Astrocyte (in vitro differentiated cells and primary cell): ENCODE measurements at regions not wholly inside any gene's neighbourhood (a gene's known extent, or its start where the extent isn't known, plus 50 kb on each side); places are given as distances from the start of the nearest gene placed in this dataset.

ENCODE experiments used
- DNase-seq: peaks from one replicate; pipeline ENCODE4 v3.0.0-alpha.2; 2010; ENCODE audit warnings: low read depth
- FAIRE-seq: peaks from 2 replicates; lab custom pipeline; 2011; peaks lifted over from hg19 to GRCh38; lab: Jason Lieb, UNC
- H2AFZ ChIP-seq: 2 replicates; pipeline ENCODE4 v1.6.0; 2012; ENCODE audit warnings: low read depth, low read length, inconsistent platforms
- H3K27ac ChIP-seq: 2 replicates; pipeline ENCODE4 v1.5.1; 2011; ENCODE audit warnings: low read depth, low read length, inconsistent platforms
- H3K27me3 ChIP-seq: 2 replicates; pipeline ENCODE4 v1.6.0; 2011; ENCODE audit warnings: low read length, inconsistent platforms; ENCODE audit not compliant: insufficient read depth
- H3K36me3 ChIP-seq: 2 replicates; pipeline ENCODE4 v1.5.1; 2011; ENCODE audit warnings: low read length, inconsistent platforms; ENCODE audit not compliant: insufficient read depth
- H3K4me1 ChIP-seq: 2 replicates; pipeline ENCODE4 v1.5.1; 2011; ENCODE audit warnings: low read length, inconsistent platforms; ENCODE audit not compliant: insufficient read depth
- H3K4me2 ChIP-seq: 2 replicates; pipeline ENCODE4 v1.6.0; 2012; ENCODE audit warnings: low read length, inconsistent platforms
- H3K4me3 ChIP-seq: 2 replicates; pipeline ENCODE4 v1.5.1; 2011; ENCODE audit warnings: low read depth, mild to moderate bottlenecking, low read length, inconsistent platforms; ENCODE audit not compliant: insufficient read depth
- H3K79me2 ChIP-seq: 2 replicates; pipeline ENCODE4 v1.6.0; 2012; ENCODE audit warnings: mild to moderate bottlenecking, low read length, inconsistent platforms; ENCODE audit not compliant: insufficient read depth
- H3K9ac ChIP-seq: 2 replicates; pipeline ENCODE4 v1.6.0; 2012; ENCODE audit warnings: mild to moderate bottlenecking, low read length, inconsistent platforms
- H3K9me3 ChIP-seq: 2 replicates; pipeline ENCODE4 v1.5.1; 2012; ENCODE audit warnings: low read depth, mild to moderate bottlenecking, low read length, inconsistent platforms; ENCODE audit not compliant: insufficient read depth
- H4K20me1 ChIP-seq: 2 replicates; pipeline ENCODE4 v1.6.0; 2012; ENCODE audit warnings: low read length, inconsistent platforms; ENCODE audit not compliant: insufficient read depth
- H3K27ac Mint-ChIP-seq: one replicate; pipeline ENCODE4 v1.8.0; 2021; ENCODE audit warnings: mild to moderate bottlenecking, mixed read lengths; ENCODE audit not compliant: unreplicated experiment
- H3K27me3 Mint-ChIP-seq: one replicate; pipeline ENCODE4 v1.8.0; 2021; ENCODE audit warnings: low read depth, mixed read lengths; ENCODE audit not compliant: unreplicated experiment
- H3K36me3 Mint-ChIP-seq: one replicate; pipeline ENCODE4 v1.8.0; 2021; ENCODE audit warnings: low read depth, mixed read lengths; ENCODE audit not compliant: unreplicated experiment
- H3K4me1 Mint-ChIP-seq: one replicate; pipeline ENCODE4 v1.8.0; 2021; ENCODE audit warnings: low read depth, mixed read lengths; ENCODE audit not compliant: unreplicated experiment
- H3K4me3 Mint-ChIP-seq: one replicate; pipeline ENCODE4 v1.8.0; 2021; ENCODE audit warnings: mild to moderate bottlenecking, moderate library complexity, mixed read lengths; ENCODE audit not compliant: unreplicated experiment
- H3K9me3 Mint-ChIP-seq: one replicate; pipeline ENCODE4 v1.8.0; 2021; ENCODE audit warnings: mild to moderate bottlenecking, mixed read lengths; ENCODE audit not compliant: unreplicated experiment
- EZH2 ChIP-seq: IDR thresholded peaks from 2 replicates; pipeline ENCODE4 v1.6.1; 2012; ENCODE audit warnings: mild to moderate bottlenecking, low read length, inconsistent platforms; ENCODE audit not compliant: insufficient read depth
- TF ChIP-seq, protein P1 (sequence below): IDR thresholded peaks from 2 replicates; pipeline ENCODE4 v1.5.1; 2011; ENCODE audit warnings: low read depth, mild to moderate bottlenecking, inconsistent platforms, low read length, moderate library complexity; ENCODE audit not compliant: insufficient read depth

DNA sequence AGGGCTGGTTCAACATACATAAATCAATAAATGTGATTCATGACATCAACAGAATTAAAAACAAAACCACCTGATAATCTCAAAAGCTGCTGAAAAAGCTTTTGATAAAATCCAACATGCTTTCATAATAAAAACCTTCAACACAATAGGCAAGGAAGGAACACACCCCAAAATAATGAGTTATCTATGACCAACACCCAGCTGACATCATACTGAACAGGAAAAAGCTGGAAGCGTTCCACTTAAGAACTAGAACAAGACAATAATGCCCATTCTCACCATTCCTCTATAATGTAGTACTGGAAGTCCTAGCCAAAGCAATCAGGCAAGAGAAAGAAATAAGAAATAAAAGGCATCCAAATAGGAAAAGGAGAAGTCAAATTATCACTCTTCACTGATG lies 116.2 kb upstream of the FREM2 start:
- no peaks in the 10 kb centered on the region for H3K9me3 ChIP-seq
- no peak for FAIRE-seq
- no peaks in the 10 kb centered on the region for H3K36me3 Mint-ChIP-seq

DNA sequence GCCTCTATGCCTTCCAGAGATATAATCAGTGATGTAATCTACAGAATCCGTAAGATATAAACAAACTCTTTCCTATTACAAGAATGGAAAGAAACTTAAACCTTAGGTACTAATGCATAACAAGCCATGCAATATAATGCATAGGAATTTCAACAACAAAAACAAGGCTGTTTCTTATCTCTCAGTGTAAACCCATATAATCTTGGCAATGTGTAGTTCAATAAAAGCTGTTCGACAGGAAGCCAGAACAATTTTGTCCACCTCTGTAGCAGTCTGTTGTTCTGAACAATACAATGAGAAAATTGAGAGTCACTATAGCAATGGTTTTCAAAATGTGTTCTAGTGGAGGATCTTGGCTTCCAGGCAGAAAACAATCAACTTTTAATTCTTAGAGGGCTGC lies 111.5 kb upstream of the FREM2 start:
- no peak for TF ChIP-seq EZH2
- TF ChIP-seq, protein P1, sequence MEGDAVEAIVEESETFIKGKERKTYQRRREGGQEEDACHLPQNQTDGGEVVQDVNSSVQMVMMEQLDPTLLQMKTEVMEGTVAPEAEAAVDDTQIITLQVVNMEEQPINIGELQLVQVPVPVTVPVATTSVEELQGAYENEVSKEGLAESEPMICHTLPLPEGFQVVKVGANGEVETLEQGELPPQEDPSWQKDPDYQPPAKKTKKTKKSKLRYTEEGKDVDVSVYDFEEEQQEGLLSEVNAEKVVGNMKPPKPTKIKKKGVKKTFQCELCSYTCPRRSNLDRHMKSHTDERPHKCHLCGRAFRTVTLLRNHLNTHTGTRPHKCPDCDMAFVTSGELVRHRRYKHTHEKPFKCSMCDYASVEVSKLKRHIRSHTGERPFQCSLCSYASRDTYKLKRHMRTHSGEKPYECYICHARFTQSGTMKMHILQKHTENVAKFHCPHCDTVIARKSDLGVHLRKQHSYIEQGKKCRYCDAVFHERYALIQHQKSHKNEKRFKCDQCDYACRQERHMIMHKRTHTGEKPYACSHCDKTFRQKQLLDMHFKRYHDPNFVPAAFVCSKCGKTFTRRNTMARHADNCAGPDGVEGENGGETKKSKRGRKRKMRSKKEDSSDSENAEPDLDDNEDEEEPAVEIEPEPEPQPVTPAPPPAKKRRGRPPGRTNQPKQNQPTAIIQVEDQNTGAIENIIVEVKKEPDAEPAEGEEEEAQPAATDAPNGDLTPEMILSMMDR, result no peak

More for the DNA sequence above, 116.2 kb upstream of the FREM2 start:
- H3K9ac ChIP-seq, result no peak overlapping the region
- Mint-ChIP-seq H3K27me3 (no peaks in the 10 kb centered on the region), H3K4me1 (peaks cover 1% of the 10 kb centered on the region), H3K9me3 (peaks cover 2% of the 10 kb centered on the region), H3K27ac (no peak overlapping the region), H3K4me3 (no peak overlapping the region)
- no peak overlapping the region for H3K4me3 ChIP-seq
- DNase-seq, result no peak
- H3K27me3 ChIP-seq, result no peaks in the 10 kb centered on the region
- H3K4me2 ChIP-seq, result no peak overlapping the region
- no peaks in the 10 kb centered on the region for H3K79me2 ChIP-seq
- H2AFZ ChIP-seq, result no peak overlapping the region
- TF ChIP-seq, protein P1, result no peak
- no peak for TF ChIP-seq EZH2
- H4K20me1 ChIP-seq, result no peaks in the 10 kb centered on the region
- no peak overlapping the region for H3K27ac ChIP-seq
- no peaks in the 10 kb centered on the region for H3K4me1 ChIP-seq
- H3K36me3 ChIP-seq, result no peaks in the 10 kb centered on the region

DNA sequence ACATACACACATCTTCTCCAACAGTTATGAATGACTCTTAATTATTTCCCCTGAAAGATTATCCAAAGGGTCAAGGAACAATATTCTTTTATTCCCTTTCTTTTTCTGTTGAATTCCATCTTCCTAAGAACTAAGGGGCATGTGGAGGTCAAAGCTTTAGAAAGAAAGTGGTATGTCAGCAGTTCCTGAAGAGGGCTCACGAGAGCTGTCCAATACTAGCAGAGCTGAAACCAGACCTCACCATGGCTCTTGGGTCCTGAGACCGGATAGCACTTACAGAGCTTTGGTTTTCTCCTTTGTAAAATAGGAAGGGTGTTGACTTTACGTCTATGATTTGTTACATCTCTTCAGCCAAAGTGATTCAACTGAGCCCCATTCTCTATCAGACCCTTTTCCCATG lies 109.8 kb upstream of the FREM2 start:
- no peak overlapping the region for H3K4me2 ChIP-seq
- H3K36me3 ChIP-seq, result no peaks in the 10 kb centered on the region
- no peaks in the 10 kb centered on the region for H3K36me3 Mint-ChIP-seq
- no peaks in the 10 kb centered on the region for H3K4me1 ChIP-seq
- H3K4me1 Mint-ChIP-seq, result no peaks in the 10 kb centered on the region
- no peak overlapping the region for H3K4me3 Mint-ChIP-seq
- TF ChIP-seq, protein P1, result no peak
- TF ChIP-seq EZH2, result no peak
- no peak overlapping the region for H2AFZ ChIP-seq
- no peaks in the 10 kb centered on the region for H3K9me3 Mint-ChIP-seq
- no peak for DNase-seq
- no peaks in the 10 kb centered on the region for H3K27me3 Mint-ChIP-seq
- H3K27ac ChIP-seq, result no peak overlapping the region
- no peak overlapping the region for H3K4me3 ChIP-seq
- H3K9me3 ChIP-seq, result no peaks in the 10 kb centered on the region
- no peak for FAIRE-seq
- H4K20me1 ChIP-seq, result no peaks in the 10 kb centered on the region
- no peaks in the 10 kb centered on the region for H3K27me3 ChIP-seq
- H3K27ac Mint-ChIP-seq, result no peak overlapping the region
- no peak overlapping the region for H3K9ac ChIP-seq
- no peaks in the 10 kb centered on the region for H3K79me2 ChIP-seq

More for the DNA sequence above, 111.5 kb upstream of the FREM2 start:
- H4K20me1 ChIP-seq, result no peaks in the 10 kb centered on the region
- no peak overlapping the region for H3K27ac ChIP-seq
- Mint-ChIP-seq H3K4me1 (no peaks in the 10 kb centered on the region), H3K27ac (no peak overlapping the region), H3K4me3 (no peak overlapping the region), H3K9me3 (peaks cover 2% of the 10 kb centered on the region), H3K27me3 (no peaks in the 10 kb centered on the region), H3K36me3 (no peaks in the 10 kb centered on the region)
- no peak overlapping the region for H3K4me2 ChIP-seq
- FAIRE-seq, result no peak
- H3K4me1 ChIP-seq, result no peaks in the 10 kb centered on the region
- H3K9me3 ChIP-seq, result no peaks in the 10 kb centered on the region
- no peaks in the 10 kb centered on the region for H3K36me3 ChIP-seq
- H3K27me3 ChIP-seq, result no peaks in the 10 kb centered on the region
- no peak overlapping the region for H3K4me3 ChIP-seq
- no peaks in the 10 kb centered on the region for H3K79me2 ChIP-seq
- no peak overlapping the region for H2AFZ ChIP-seq
- no peak for DNase-seq
- no peak overlapping the region for H3K9ac ChIP-seq
